ENCODE measurements at regions not wholly inside any gene's neighbourhood (a gene's known extent, or its start where the extent isn't known, plus 50 kb on each side); places are given as distances from the start of the nearest gene placed in this dataset.

- no peak overlapping the region for H3K4me3 ChIP-seq (ENCODE audit: low read length in 3 of 3)
- H3K27ac ChIP-seq (ENCODE audit: low read depth in 2 of 2, low read length in 2 of 2): no peak overlapping the region
- no peak for DNase-seq
- no peaks in the 10 kb centered on the region for H3K27me3 ChIP-seq (ENCODE audit: control insufficient read depth, insufficient read depth, low read length)
- H3K36me3 ChIP-seq (ENCODE audit: control insufficient read depth in 2 of 3, insufficient read depth in 3 of 3, low read length in 3 of 3): no peaks in the 10 kb centered on the region
- no peak for TF ChIP-seq CTCF (IDR thresholded peaks at IDR 0.05; ENCODE audit: borderline replicate concordance, extremely low read depth, insufficient read depth)
- no peaks in the 10 kb centered on the region for H3K9me3 ChIP-seq (ENCODE audit: control insufficient read depth in 2 of 3, insufficient read depth in 1 of 3, low read length in 3 of 3)
- no peaks in the 10 kb centered on the region for H3K4me1 ChIP-seq (ENCODE audit: control insufficient read depth in 2 of 3, insufficient read depth in 2 of 3, low read depth in 1 of 3, low read length in 3 of 3)
- no peak for FAIRE-seq
- intact Hi-C loops (cut with DNase I): no loop called here
- H3K9ac ChIP-seq (ENCODE audit: low read length in 3 of 3): no peak overlapping the region
These were observed 276.9 kb upstream of the CNTN3 start for GRCh38 chr3:74891312-74891711.

- intact Hi-C loops (cut with DNase I): no loop called here
- no peak overlapping the region for H3K27ac ChIP-seq (ENCODE audit: low read depth in 2 of 2, low read length in 2 of 2)
These were observed 269.2 kb upstream of the CNTN3 start for GRCh38 chr3:74883690-74884089.

GRCh38 chr3:74883222-74883621 is 268.8 kb upstream of the CNTN3 start:
- no peak overlapping the region for H3K4me3 ChIP-seq (ENCODE audit: low read length in 3 of 3)
- TF ChIP-seq CTCF (IDR thresholded peaks at IDR 0.05; ENCODE audit: borderline replicate concordance, extremely low read depth, insufficient read depth): no peak
- H3K4me1 ChIP-seq (ENCODE audit: control insufficient read depth in 2 of 3, insufficient read depth in 2 of 3, low read depth in 1 of 3, low read length in 3 of 3): no peaks in the 10 kb centered on the region
- intact Hi-C loops (cut with DNase I): no loop called here
- FAIRE-seq (no peak), DNase-seq (no peak)
- H3K27ac ChIP-seq (ENCODE audit: low read depth in 2 of 2, low read length in 2 of 2): no peak overlapping the region
- no peak overlapping the region for H3K9ac ChIP-seq (ENCODE audit: low read length in 3 of 3)
- no peaks in the 10 kb centered on the region for H3K27me3 ChIP-seq (ENCODE audit: control insufficient read depth, insufficient read depth, low read length)
- H3K36me3 ChIP-seq (ENCODE audit: control insufficient read depth in 2 of 3, insufficient read depth in 3 of 3, low read length in 3 of 3): no peaks in the 10 kb centered on the region
- H3K9me3 ChIP-seq (ENCODE audit: control insufficient read depth in 2 of 3, insufficient read depth in 1 of 3, low read length in 3 of 3): no peaks in the 10 kb centered on the region

More at GRCh38 chr3:74883690-74884089, 269.2 kb upstream of the CNTN3 start:
- Histone ChIP-seq H3K36me3 (ENCODE audit: control insufficient read depth in 2 of 3, insufficient read depth in 3 of 3, low read length in 3 of 3) (no peaks in the 10 kb centered on the region), H3K9me3 (ENCODE audit: control insufficient read depth in 2 of 3, insufficient read depth in 1 of 3, low read length in 3 of 3) (no peaks in the 10 kb centered on the region), H3K27me3 (ENCODE audit: control insufficient read depth, insufficient read depth, low read length) (no peaks in the 10 kb centered on the region), H3K9ac (ENCODE audit: low read length in 3 of 3) (no peak overlapping the region), H3K4me1 (ENCODE audit: control insufficient read depth in 2 of 3, insufficient read depth in 2 of 3, low read depth in 1 of 3, low read length in 3 of 3) (no peaks in the 10 kb centered on the region), H3K4me3 (ENCODE audit: low read length in 3 of 3) (no peak overlapping the region)
- TF ChIP-seq CTCF (IDR thresholded peaks at IDR 0.05; ENCODE audit: borderline replicate concordance, extremely low read depth, insufficient read depth): no peak
- DNase-seq (no peak), FAIRE-seq (no peak)

GRCh38 chr3:74880237-74880636 is 265.8 kb upstream of the CNTN3 start:
- no peak overlapping the region for H3K27ac ChIP-seq (ENCODE audit: low read depth in 2 of 2, low read length in 2 of 2)
- no peak for FAIRE-seq
- no peaks in the 10 kb centered on the region for H3K27me3 ChIP-seq (ENCODE audit: control insufficient read depth, insufficient read depth, low read length)
- no peak for TF ChIP-seq CTCF (IDR thresholded peaks at IDR 0.05; ENCODE audit: borderline replicate concordance, extremely low read depth, insufficient read depth)
- intact Hi-C loops (cut with DNase I): no loop called here
- no peak for DNase-seq
- no peaks in the 10 kb centered on the region for H3K4me1 ChIP-seq (ENCODE audit: control insufficient read depth in 2 of 3, insufficient read depth in 2 of 3, low read depth in 1 of 3, low read length in 3 of 3)
- H3K9me3 ChIP-seq (ENCODE audit: control insufficient read depth in 2 of 3, insufficient read depth in 1 of 3, low read length in 3 of 3): no peaks in the 10 kb centered on the region
- H3K36me3 ChIP-seq (ENCODE audit: control insufficient read depth in 2 of 3, insufficient read depth in 3 of 3, low read length in 3 of 3): no peaks in the 10 kb centered on the region
- no peak overlapping the region for H3K4me3 ChIP-seq (ENCODE audit: low read length in 3 of 3)
- no peak overlapping the region for H3K9ac ChIP-seq (ENCODE audit: low read length in 3 of 3)
